Esophagus squamous epithelium (tissue), 4 donors: ENCODE measurements at regions not wholly inside any gene's neighbourhood (a gene's known extent, or its start where the extent isn't known, plus 50 kb on each side); places are given as distances from the start of the nearest gene placed in this dataset.

Source experiments
- CTCF ChIP-seq, 6 experiments: fragments of 450-650 bp in 4 of 6; fragments of 200-600 bp in 2 of 6; sonication (generic) in 2 of 6; IDR thresholded peaks; one replicate each; pipeline ENCODE4 v1.5.1; 2016 to 2019; ENCODE audit warnings: antibody characterized with exemption in 6 of 6, mild to moderate bottlenecking in 4 of 6, moderate library complexity in 4 of 6
- POLR2A ChIP-seq, 4 donors: fragments of 450-650 bp; IDR thresholded peaks; one replicate each; pipeline ENCODE4 v1.6.1; 2017; ENCODE audit warnings: antibody characterized with exemption in 4 of 4, mild to moderate bottlenecking in 4 of 4, moderate library complexity in 3 of 4

GRCh38 chr16:51936846-51937245 lies 610.1 kb downstream of the TOX3 start:
- TF ChIP-seq CTCF (IDR thresholded peaks at IDR 0.05) (no peak), POLR2A (IDR thresholded peaks at IDR 0.05) (no peak)
